BE2C (cell line): ENCODE measurements at regions not wholly inside any gene's neighbourhood (a gene's known extent, or its start where the extent isn't known, plus 50 kb on each side); places are given as distances from the start of the nearest gene placed in this dataset.
"Not testable (repeated sequence)": the region's sequence is repeated elsewhere in the genome, so short reads cannot be mapped to it uniquely, and the experiment has no call there.

ENCODE experiments used
- DNase-seq: peaks from one replicate; pipeline ENCODE4 v3.0.0-alpha.2; 2020
- H3K27me3 ChIP-seq: fragments of 250-450 bp; sonication (Bioruptor Pico); 2 replicates; pipeline ENCODE4 v1.5.1; 2020; ENCODE audit warnings: mild to moderate bottlenecking
- H3K36me3 ChIP-seq: fragments of 250-450 bp; sonication (Bioruptor Pico); 2 replicates; pipeline ENCODE4 v1.5.1; 2020; ENCODE audit warnings: mild to moderate bottlenecking
- H3K4me1 ChIP-seq: fragments of 250-450 bp; sonication (Bioruptor Pico); 2 replicates; pipeline ENCODE4 v1.5.1; 2020
- H3K4me3 ChIP-seq: 2 replicates; pipeline ENCODE4 v1.5.1; 2011; ENCODE audit warnings: low read depth, low read length
- H3K9me3 ChIP-seq: fragments of 250-450 bp; sonication (Bioruptor Pico); 2 replicates; pipeline ENCODE4 v1.5.1; 2020
- TF ChIP-seq, protein P1 (sequence below): IDR thresholded peaks from 2 replicates; pipeline ENCODE4 v1.5.1; 2012; ENCODE audit warnings: mild to moderate bottlenecking, low read depth, low read length

GRCh38 chr7:157475601-157476000, 138.8 kb downstream of the DNAJB6 start:
- no peak for DNase-seq
- Histone ChIP-seq H3K27me3 (no peaks in the 10 kb centered on the region; the same call in 1 of the 2 replicates), H3K36me3 (no peaks in the 10 kb centered on the region), H3K4me1 (no peaks in the 10 kb centered on the region), H3K4me3 (no peak overlapping the region), H3K9me3 (no peaks in the 10 kb centered on the region; the same call in 1 of the 2 replicates)
- TF ChIP-seq, protein P1, sequence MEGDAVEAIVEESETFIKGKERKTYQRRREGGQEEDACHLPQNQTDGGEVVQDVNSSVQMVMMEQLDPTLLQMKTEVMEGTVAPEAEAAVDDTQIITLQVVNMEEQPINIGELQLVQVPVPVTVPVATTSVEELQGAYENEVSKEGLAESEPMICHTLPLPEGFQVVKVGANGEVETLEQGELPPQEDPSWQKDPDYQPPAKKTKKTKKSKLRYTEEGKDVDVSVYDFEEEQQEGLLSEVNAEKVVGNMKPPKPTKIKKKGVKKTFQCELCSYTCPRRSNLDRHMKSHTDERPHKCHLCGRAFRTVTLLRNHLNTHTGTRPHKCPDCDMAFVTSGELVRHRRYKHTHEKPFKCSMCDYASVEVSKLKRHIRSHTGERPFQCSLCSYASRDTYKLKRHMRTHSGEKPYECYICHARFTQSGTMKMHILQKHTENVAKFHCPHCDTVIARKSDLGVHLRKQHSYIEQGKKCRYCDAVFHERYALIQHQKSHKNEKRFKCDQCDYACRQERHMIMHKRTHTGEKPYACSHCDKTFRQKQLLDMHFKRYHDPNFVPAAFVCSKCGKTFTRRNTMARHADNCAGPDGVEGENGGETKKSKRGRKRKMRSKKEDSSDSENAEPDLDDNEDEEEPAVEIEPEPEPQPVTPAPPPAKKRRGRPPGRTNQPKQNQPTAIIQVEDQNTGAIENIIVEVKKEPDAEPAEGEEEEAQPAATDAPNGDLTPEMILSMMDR: no peak

DNA sequence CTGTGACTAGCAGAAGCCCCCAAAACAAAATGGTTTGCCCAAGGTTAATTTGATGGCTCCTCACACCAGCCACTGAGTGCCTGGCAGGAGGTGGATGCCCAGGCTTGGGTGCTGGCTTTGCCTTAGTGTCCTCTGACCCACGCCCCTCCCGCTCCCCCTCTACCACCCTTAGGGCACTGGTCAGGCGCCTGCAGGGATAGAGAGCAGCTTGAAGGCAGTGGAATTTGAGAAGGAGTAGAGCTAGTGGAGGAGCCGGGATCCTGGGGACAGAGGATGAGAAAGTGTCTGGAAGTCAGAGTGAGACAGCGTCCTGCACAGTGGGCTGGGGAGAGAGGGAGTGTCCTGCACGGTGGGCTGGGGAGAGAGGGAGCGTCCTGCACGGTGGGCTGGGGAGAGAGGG, 139.4 kb downstream of the DNAJB6 start:
- Histone ChIP-seq H3K4me1 (no peaks in the 10 kb centered on the region), H3K9me3 (no peaks in the 10 kb centered on the region; the same call in 1 of the 2 replicates), H3K36me3 (no peaks in the 10 kb centered on the region), H3K4me3 (no peak overlapping the region), H3K27me3 (no peaks in the 10 kb centered on the region; the same call in 1 of the 2 replicates)
- TF ChIP-seq, protein P1: no peak
- DNase-seq: no peak

GRCh38 chr7:157476654-157477549, 140.1 kb downstream of the DNAJB6 start:
- Histone ChIP-seq H3K36me3 (no peaks in the 10 kb centered on the region), H3K4me3 (no peak overlapping the region), H3K4me1 (no peaks in the 10 kb centered on the region), H3K9me3 (no peaks in the 10 kb centered on the region; the same call in 1 of the 2 replicates), H3K27me3 (no peaks in the 10 kb centered on the region; the same call in 1 of the 2 replicates)
- no peak for DNase-seq
- TF ChIP-seq, protein P1: no peak

GRCh38 chr7:157477550-157478212, 140.9 kb downstream of the DNAJB6 start:
- TF ChIP-seq, protein P1: no peak
- Histone ChIP-seq H3K36me3 (no peaks in the 10 kb centered on the region), H3K4me3 (no peak overlapping the region), H3K4me1 (no peaks in the 10 kb centered on the region), H3K27me3 (no peaks in the 10 kb centered on the region; the same call in 1 of the 2 replicates), H3K9me3 (no peaks in the 10 kb centered on the region; the same call in 1 of the 2 replicates)
- DNase-seq: no peak

DNA sequence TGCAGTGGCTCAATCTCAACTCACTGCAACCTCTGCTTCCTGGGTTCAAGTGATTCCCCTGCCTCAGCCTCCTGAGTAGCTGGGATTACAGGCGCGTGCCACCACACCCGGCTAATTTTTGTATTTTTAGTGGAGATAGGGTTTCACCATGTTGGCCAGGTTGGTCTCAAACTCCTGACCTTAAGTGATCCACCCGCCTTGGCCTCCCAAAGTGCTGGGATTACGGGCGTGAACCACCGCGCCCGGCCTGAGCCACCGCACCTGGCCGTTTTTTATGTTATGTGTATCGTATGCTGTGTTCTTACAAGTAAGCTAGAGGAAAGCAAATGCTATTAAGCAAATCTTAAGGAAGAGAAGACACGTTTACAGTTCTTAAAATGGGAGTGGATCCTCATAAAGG, 141.8 kb downstream of the DNAJB6 start:
- not testable (repeated sequence) for H3K4me3 ChIP-seq, H3K36me3 ChIP-seq, H3K27me3 ChIP-seq, DNase-seq, H3K4me1 ChIP-seq, H3K9me3 ChIP-seq

- Histone ChIP-seq H3K27me3 (no peaks in the 10 kb centered on the region; the same call in 1 of the 2 replicates), H3K9me3 (no peaks in the 10 kb centered on the region), H3K4me1 (no peaks in the 10 kb centered on the region), H3K4me3 (no peak overlapping the region), H3K36me3 (no peaks in the 10 kb centered on the region)
- DNase-seq: no peak
- TF ChIP-seq, protein P1: no peak
Measured at GRCh38 chr7:157479326-157479725, 142.5 kb downstream of the DNAJB6 start.
